GM12878 (cell line): ENCODE measurements at regions not wholly inside any gene's neighbourhood (a gene's known extent, or its start where the extent isn't known, plus 50 kb on each side); places are given as distances from the start of the nearest gene placed in this dataset.

Experiments used
- ATAC-seq: fragments of 200-7000 bp; cut with Tn5 transposase; 3 replicates; pipeline ENCODE4 v1.9.1; 2020; ENCODE audit warnings: mild to moderate bottlenecking, moderate library complexity
- BruUV-seq: library from RNA; stranded (reverse); fragments of 400-500 nt; replicated peaks from 2 replicates; lab custom pipeline; 2021; lab: Mats Ljungman, UMichigan
- CTCF ChIA-PET: fragments of 300-600 bp; sonication (Branson Sonifier 250); formaldehyde crosslinking; extraction: SDS; loops from one replicate; lab custom pipeline; 2021; ENCODE audit warnings: inconsistent platforms; lab: Yijun Ruan, JAX
- POLR2A ChIA-PET: fragments of 350-600 bp; formaldehyde crosslinking; extraction: SDS; loops from one replicate; lab custom pipeline; 2021; ENCODE audit warnings: inconsistent platforms; lab: Charles Lee
- RAD21 ChIA-PET: fragments of 300-600 bp; sonication (Branson Sonifier 250); formaldehyde crosslinking; loops from one replicate; lab custom pipeline; 2023; ENCODE audit warnings: antibody characterized with exemption; ENCODE audit not compliant: unreplicated experiment; lab: Charles Lee
- SMC1A ChIA-PET: fragments of 300-600 bp; sonication (Branson Sonifier 250); formaldehyde crosslinking; loops from one replicate; lab custom pipeline; 2023; ENCODE audit not compliant: unreplicated experiment, uncharacterized antibody; lab: Charles Lee
- DNase-seq: peaks from one replicate; pipeline ENCODE4 v3.0.0-alpha.2; 2011; ENCODE audit warnings: low read depth, low spot score
- FAIRE-seq: peaks from 3 replicates; lab custom pipeline; 2011; peaks lifted over from hg19 to GRCh38; lab: Jason Lieb, UNC
- H2AFZ ChIP-seq: 2 replicates; pipeline ENCODE4 v1.6.0; 2011; ENCODE audit warnings: low read depth, low read length, control low read depth; ENCODE audit not compliant: control insufficient read depth
- H3K27ac ChIP-seq: 2 replicates; pipeline ENCODE4 v1.5.1; 2011; ENCODE audit warnings: control low read depth; ENCODE audit not compliant: control insufficient read depth, insufficient read depth
- H3K27me3 ChIP-seq, 2 experiments: replicated peaks in 1 of 2; 2 replicates each; pipeline versions ENCODE4 v1.6.0 to v1.6.1; 2011; ENCODE audit warnings: low read length in 1 of 2; ENCODE audit not compliant: control insufficient read depth in 2 of 2, insufficient read depth in 2 of 2
- H3K36me3 ChIP-seq, 2 experiments: 2 replicates each; pipeline ENCODE4 v1.5.1; 2011; ENCODE audit warnings: low read length in 1 of 2; ENCODE audit not compliant: control insufficient read depth in 2 of 2, insufficient read depth in 2 of 2
- H3K4me1 ChIP-seq: 2 replicates; pipeline ENCODE4 v1.6.1; 2011; ENCODE audit warnings: mild to moderate bottlenecking, low read length, moderate library complexity, mixed read lengths; ENCODE audit not compliant: control insufficient read depth, insufficient read depth
- H3K4me2 ChIP-seq: 2 replicates; pipeline ENCODE4 v1.6.0; 2011; ENCODE audit warnings: control low read depth; ENCODE audit not compliant: control insufficient read depth, insufficient read depth
- H3K4me3 ChIP-seq: fragments of 200-600 bp; sonication (generic); 2 replicates; pipeline ENCODE4 v1.5.1; 2016
- H3K79me2 ChIP-seq: 2 replicates; pipeline ENCODE4 v1.6.0; 2011; ENCODE audit warnings: low read length; ENCODE audit not compliant: control insufficient read depth, insufficient read depth
- H3K9ac ChIP-seq: 2 replicates; pipeline ENCODE4 v1.8.0; 2011; ENCODE audit warnings: low read length, control low read depth, mixed read lengths; ENCODE audit not compliant: control insufficient read depth, insufficient read depth
- H3K9me3 ChIP-seq: replicated peaks from 3 replicates; pipeline ENCODE4 v1.5.1; 2011; ENCODE audit warnings: mild to moderate bottlenecking, low read length; ENCODE audit not compliant: control insufficient read depth, insufficient read depth
- H4K20me1 ChIP-seq: 2 replicates; pipeline ENCODE4 v1.6.0; 2011; ENCODE audit not compliant: control insufficient read depth, insufficient read depth
- ATF2 ChIP-seq: IDR thresholded peaks from 2 replicates; pipeline ENCODE4 v1.6.1; 2012; ENCODE audit warnings: low read length, inconsistent platforms
- BCL11A ChIP-seq: IDR thresholded peaks from 2 replicates; pipeline ENCODE4 v1.6.1; 2011; ENCODE audit warnings: low read depth, low read length
- CREB1 ChIP-seq: IDR thresholded peaks from 2 replicates; pipeline ENCODE4 v1.6.1; 2012; ENCODE audit warnings: low read depth, mild to moderate bottlenecking, inconsistent platforms
- CUX1 ChIP-seq: IDR thresholded peaks from 2 replicates; pipeline ENCODE4 v1.6.1; 2012; ENCODE audit warnings: improper control_type of control experiment, low read depth, low read length; ENCODE audit not compliant: insufficient replicate concordance
- HDAC6 ChIP-seq: fragments of 200-600 bp; sonication (generic); IDR thresholded peaks from one replicate; pipeline ENCODE4 v1.8.0; 2017; ENCODE audit warnings: antibody characterized with exemption; ENCODE audit not compliant: unreplicated experiment
- RAD21 ChIP-seq: IDR thresholded peaks from 2 replicates; pipeline ENCODE4 v1.6.1; 2011; ENCODE audit warnings: mild to moderate bottlenecking, low read depth, low read length, moderate library complexity; ENCODE audit not compliant: insufficient read depth
- RFX5 ChIP-seq: IDR thresholded peaks from 2 replicates; pipeline ENCODE4 v1.6.1; 2011; ENCODE audit warnings: low read depth, low read length, improper control_type of control experiment
- SREBF2 ChIP-seq: IDR thresholded peaks from 2 replicates; pipeline ENCODE4 v1.6.1; 2012; ENCODE audit warnings: mild to moderate bottlenecking, low read length
- STAT1 ChIP-seq: fragments of 450-650 bp; conservative IDR thresholded peaks from 2 replicates; pipeline ENCODE4 v1.6.1; 2014; ENCODE audit warnings: antibody characterized with exemption, mild to moderate bottlenecking
- TCF3 ChIP-seq: IDR thresholded peaks from 2 replicates; pipeline ENCODE4 v1.6.1; 2012; ENCODE audit warnings: low read depth, mild to moderate bottlenecking, low read length, borderline replicate concordance; ENCODE audit not compliant: insufficient read depth
- ZNF207 ChIP-seq: fragments of 450-650 bp; IDR thresholded peaks from 2 replicates; pipeline ENCODE4 v1.6.1; 2014; ENCODE audit warnings: antibody characterized with exemption, mild to moderate bottlenecking, borderline replicate concordance
- ZNF274 ChIP-seq: IDR thresholded peaks from one replicate; pipeline ENCODE4 v1.8.0; 2011; ENCODE audit not compliant: insufficient read length, insufficient read depth
- ZSCAN29 ChIP-seq: fragments of 450-650 bp; IDR thresholded peaks from 2 replicates; pipeline ENCODE4 v1.6.1; 2017; ENCODE audit warnings: mild to moderate bottlenecking, moderate library complexity
- WGBS: methylation state at CpG from one replicate; pipeline ENCODE4 v1.1.6; 2016; ENCODE audit warnings: low lambda C conversion rate; ENCODE audit not compliant: insufficient replicate concordance, insufficient coverage; ENCODE audit errors: missing lambda C conversion rate; 5-methylcytosine and 5-hydroxymethylcytosine counted together
- in situ Hi-C: fragments of 300-500 bp; cut with MboI; formaldehyde crosslinking; loops from 9 replicates; pipeline ENCODE4 v1.14.3; 2018; ENCODE audit warnings: mixed read lengths
- intact Hi-C: fragments of 100-400 bp; cut with micrococcal nuclease; formaldehyde crosslinking; loops from one replicate; pipeline ENCODE4 v1.14.2; 2022; ENCODE audit not compliant: unreplicated experiment

DNA sequence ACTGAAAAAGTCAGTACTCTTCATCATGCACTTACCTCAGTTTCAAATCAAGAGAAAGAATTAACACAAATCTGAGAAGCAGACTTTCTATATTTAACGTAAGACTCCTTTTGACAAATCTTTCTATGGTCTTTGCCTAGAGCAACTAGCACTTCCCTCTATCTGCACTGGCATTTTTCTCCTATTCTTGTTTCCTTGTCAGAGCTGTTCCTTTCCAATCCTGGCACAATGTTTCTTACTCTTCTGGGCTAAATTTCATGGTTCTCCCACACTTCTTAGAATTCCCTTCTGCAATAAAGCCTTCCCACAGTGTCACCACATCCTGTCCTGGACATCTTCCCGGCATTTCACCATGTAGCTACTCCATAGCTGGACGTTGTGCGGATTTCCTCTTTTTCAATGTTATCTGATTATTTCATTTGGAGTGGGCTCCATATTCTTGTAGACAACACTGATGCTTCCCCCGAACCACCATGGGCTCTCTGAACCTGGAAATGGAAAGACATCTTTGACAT lies 144.7 kb upstream of the CTNNA2 start:
- BruUV-seq, result no TSS peak
- no peak overlapping the region for H3K4me2 ChIP-seq
- no peak overlapping the region for H3K9ac ChIP-seq
- H3K27ac ChIP-seq, result no peak overlapping the region
- TF ChIP-seq RFX5 (no peak), STAT1 (no peak), ZNF274 (no peak), TCF3 (no peak)
- ChIA-PET RAD21 (no interaction called here), POLR2A (no interaction called here), CTCF (no interaction called here), SMC1A (no interaction called here)
- H3K36me3 ChIP-seq, result no peaks in the 10 kb centered on the region
- no peaks in the 10 kb centered on the region for H3K27me3 ChIP-seq
- H3K9me3 ChIP-seq, result no peaks in the 10 kb centered on the region
- 2% methylated on average over 5 of the region's 5 CpGs for WGBS
- in situ Hi-C loops, result no loop called here
- FAIRE-seq (no peak), DNase-seq (no peak), ATAC-seq (no peak)
- no peaks in the 10 kb centered on the region for H3K79me2 ChIP-seq
- no peaks in the 10 kb centered on the region for H3K4me1 ChIP-seq
- intact Hi-C loops, result no loop called here
- H2AFZ ChIP-seq, result no peak overlapping the region
- H4K20me1 ChIP-seq, result no peaks in the 10 kb centered on the region
- H3K4me3 ChIP-seq, result no peak overlapping the region

DNA sequence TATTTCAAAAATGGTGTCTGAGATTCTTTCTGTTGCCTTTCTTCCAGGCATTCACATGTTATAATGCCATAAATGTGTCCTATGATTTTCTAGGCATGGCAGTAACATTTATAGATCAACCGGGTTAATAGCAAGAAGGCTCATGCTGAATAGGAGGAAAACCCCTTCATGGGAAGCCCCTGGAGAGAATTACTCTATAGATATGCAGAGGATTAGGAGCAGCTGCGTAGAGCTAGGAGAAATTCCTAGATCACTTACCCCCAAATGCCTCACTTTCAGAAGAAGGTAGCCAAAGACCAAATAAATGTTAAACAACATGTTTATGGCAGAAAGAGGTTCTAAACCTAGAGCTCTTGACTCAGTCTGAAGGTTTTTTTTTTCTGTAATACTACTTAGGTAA lies 153.4 kb upstream of the CTNNA2 start:
- no TSS peak for BruUV-seq
- no peak for ATAC-seq
- in situ Hi-C loops (no loop called here), intact Hi-C loops (no loop called here)
- Histone ChIP-seq H3K9me3 (no peaks in the 10 kb centered on the region), H3K4me1 (no peaks in the 10 kb centered on the region), H3K36me3 (no peaks in the 10 kb centered on the region), H3K27me3 (no peaks in the 10 kb centered on the region), H2AFZ (no peak overlapping the region), H3K9ac (no peak overlapping the region), H3K4me2 (no peak overlapping the region), H4K20me1 (no peaks in the 10 kb centered on the region), H3K79me2 (no peaks in the 10 kb centered on the region), H3K4me3 (no peak overlapping the region), H3K27ac (no peak overlapping the region)
- no peak for FAIRE-seq
- ChIA-PET RAD21 (no interaction called here), POLR2A (no interaction called here), CTCF (no interaction called here), SMC1A (interaction anchor here (1.0 kb wide), 1 partner anchor 10 kb away, joined by 3 read pairs; no protein-coding TSS in a partner anchor)
- DNase-seq, result no peak
- 18% methylated on average over 2 of the region's 2 CpGs for WGBS
- TF ChIP-seq ZSCAN29, result no peak
- TF ChIP-seq ZNF207, result no peak
- no peak for TF ChIP-seq HDAC6
- no peak for TF ChIP-seq ATF2
- no peak for TF ChIP-seq CREB1
- TF ChIP-seq TCF3, result no peak
- TF ChIP-seq BCL11A, result no peak
- no peak for TF ChIP-seq CUX1
- no peak for TF ChIP-seq SREBF2
- TF ChIP-seq RAD21, result no peak
